CD8-positive, alpha-beta memory T cell (primary cell): ENCODE measurements at regions not wholly inside any gene's neighbourhood (a gene's known extent, or its start where the extent isn't known, plus 50 kb on each side); places are given as distances from the start of the nearest gene placed in this dataset.
"Not testable (repeated sequence)": the region's sequence is repeated elsewhere in the genome, so short reads cannot be mapped to it uniquely, and the experiment has no call there.

ENCODE experiments used
- CTCF ChIA-PET: fragments of 350-600 bp; sonication (Branson Sonifier 250); formaldehyde crosslinking; loops from one replicate; lab custom pipeline; 2021; ENCODE audit warnings: antibody characterized with exemption; lab: Charles Lee
- POLR2A ChIA-PET: fragments of 350-600 bp; sonication (Branson Sonifier 250); formaldehyde crosslinking; loops from one replicate; lab custom pipeline; 2021; ENCODE audit warnings: antibody characterized with exemption; lab: Charles Lee
- DNase-seq, 5 donors: peaks; one replicate each; pipeline versions ENCODE4 v3.0.0 to v3.0.0-alpha.2; 2020 to 2022; ENCODE audit warnings: mixed read lengths in 1 of 5
- H3K27ac ChIP-seq: one replicate; pipeline ENCODE4 v1.7.0; 2013; ENCODE audit warnings: low read depth, mild to moderate bottlenecking, low read length, moderate library complexity
- H3K27me3 ChIP-seq: 2 replicates; pipeline ENCODE4 v1.7.0; 2013; ENCODE audit warnings: low read length, mild to moderate bottlenecking; ENCODE audit not compliant: insufficient read depth, poor library complexity, severe bottlenecking
- H3K36me3 ChIP-seq: 2 replicates; pipeline ENCODE4 v1.7.0; 2013; ENCODE audit warnings: mild to moderate bottlenecking, low read length, moderate library complexity; ENCODE audit not compliant: insufficient read depth
- H3K4me1 ChIP-seq: 2 replicates; pipeline ENCODE4 v1.7.0; 2013; ENCODE audit warnings: mild to moderate bottlenecking, low read length, moderate library complexity; ENCODE audit not compliant: insufficient read depth
- H3K4me3 ChIP-seq: 2 replicates; pipeline ENCODE4 v1.7.0; 2013; ENCODE audit warnings: mild to moderate bottlenecking, low read length
- H3K9me3 ChIP-seq: 2 replicates; pipeline ENCODE4 v1.7.0; 2013; ENCODE audit warnings: mild to moderate bottlenecking, low read length
- H3K27ac Mint-ChIP-seq, 8 donors: one replicate each; pipeline ENCODE4 v1.8.0; 2020 to 2021; ENCODE audit warnings: mixed read lengths in 8 of 8, mild to moderate bottlenecking in 6 of 8, inconsistent platforms in 3 of 8, moderate library complexity in 3 of 8
- H3K27me3 Mint-ChIP-seq, 2 donors: one replicate each; pipeline ENCODE4 v1.8.0; 2020 to 2021; ENCODE audit warnings: mixed read lengths in 2 of 2, mild to moderate bottlenecking in 1 of 2, moderate library complexity in 1 of 2
- H3K36me3 Mint-ChIP-seq, 3 donors: one replicate each; pipeline ENCODE4 v1.8.0; 2020 to 2021; ENCODE audit warnings: mixed read lengths in 3 of 3, inconsistent platforms in 1 of 3, mild to moderate bottlenecking in 1 of 3
- H3K4me1 Mint-ChIP-seq, 3 donors: one replicate each; pipeline ENCODE4 v1.8.0; 2020 to 2021; ENCODE audit warnings: mixed read lengths in 3 of 3, inconsistent platforms in 1 of 3, mild to moderate bottlenecking in 1 of 3
- H3K4me3 Mint-ChIP-seq, 7 donors: one replicate each; pipeline ENCODE4 v1.8.0; 2020 to 2021; ENCODE audit warnings: mixed read lengths in 7 of 7, mild to moderate bottlenecking in 6 of 7, moderate library complexity in 4 of 7, inconsistent platforms in 2 of 7
- H3K9me3 Mint-ChIP-seq, 5 donors: one replicate each; pipeline ENCODE4 v1.8.0; 2020 to 2022; ENCODE audit warnings: mixed read lengths in 5 of 5, mild to moderate bottlenecking in 3 of 5, moderate library complexity in 2 of 5, inconsistent platforms in 1 of 5

DNA sequence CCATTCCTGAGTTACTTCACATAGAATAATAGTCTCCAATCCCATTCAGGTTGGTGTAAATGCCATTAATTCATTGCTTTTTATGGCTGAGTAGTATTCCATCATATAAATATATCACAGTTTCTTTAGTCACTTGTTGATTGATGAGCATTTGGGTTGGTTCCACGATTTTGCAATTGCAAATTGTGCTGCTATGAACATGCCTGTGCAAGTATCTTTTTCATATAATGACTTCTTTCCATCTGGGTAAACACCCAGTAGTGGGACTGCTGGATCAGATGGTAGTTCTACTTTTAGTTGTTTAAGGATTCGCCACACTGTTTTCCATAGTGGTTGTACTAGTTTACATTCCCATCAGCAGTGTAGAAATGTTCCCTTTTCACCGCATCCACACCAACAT is 107.0 kb downstream of the CDC7 start:
- H3K36me3 ChIP-seq, CTCF ChIA-PET, H3K27me3 ChIP-seq, H3K27ac Mint-ChIP-seq, POLR2A ChIA-PET, H3K4me3 ChIP-seq, H3K36me3 Mint-ChIP-seq, DNase-seq, H3K9me3 Mint-ChIP-seq, H3K27me3 Mint-ChIP-seq, H3K27ac ChIP-seq, H3K4me1 ChIP-seq, H3K4me1 Mint-ChIP-seq, H3K4me3 Mint-ChIP-seq, H3K9me3 ChIP-seq: not testable (repeated sequence)

DNA sequence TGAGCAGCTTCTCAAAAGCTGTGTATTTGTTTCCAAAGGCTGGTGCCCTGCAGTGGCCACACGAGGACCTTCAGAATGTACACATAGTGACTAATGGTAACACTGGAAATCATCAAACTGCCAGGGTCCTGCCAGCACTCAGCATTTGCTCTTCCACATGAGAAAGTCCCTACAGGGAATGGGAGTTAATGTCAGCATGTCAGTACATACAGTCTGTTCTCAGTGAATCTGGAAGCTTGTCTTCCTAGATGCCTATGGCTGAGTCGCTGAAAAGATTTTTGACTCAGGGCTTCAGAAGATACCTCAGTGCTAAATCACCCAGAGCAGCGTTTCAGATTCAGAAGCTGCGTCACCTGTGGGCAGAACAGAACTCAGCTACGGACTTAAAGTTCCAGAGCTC is 108.2 kb downstream of the CDC7 start:
- peaks cover 0 to 2% (median 2%) of the 10 kb centered on the region in 3 donors for H3K4me1 Mint-ChIP-seq
- no peaks in the 10 kb centered on the region for H3K9me3 Mint-ChIP-seq
- peak overlapping the region in 1 of 8 donors; percentile 62 for H3K27ac Mint-ChIP-seq
- no peak for DNase-seq
- H3K4me3 Mint-ChIP-seq = no peak overlapping the region
- H3K36me3 Mint-ChIP-seq = peaks cover 0 to 1% (median 0%) of the 10 kb centered on the region in 3 donors
- ChIA-PET CTCF (no interaction called here), POLR2A (no interaction called here)
- Histone ChIP-seq H3K27me3 (no peaks in the 10 kb centered on the region), H3K27ac (no peak overlapping the region), H3K4me1 (no peaks in the 10 kb centered on the region), H3K9me3 (no peaks in the 10 kb centered on the region), H3K4me3 (no peak overlapping the region), H3K36me3 (no peaks in the 10 kb centered on the region)
- H3K27me3 Mint-ChIP-seq = no peaks in the 10 kb centered on the region

DNA sequence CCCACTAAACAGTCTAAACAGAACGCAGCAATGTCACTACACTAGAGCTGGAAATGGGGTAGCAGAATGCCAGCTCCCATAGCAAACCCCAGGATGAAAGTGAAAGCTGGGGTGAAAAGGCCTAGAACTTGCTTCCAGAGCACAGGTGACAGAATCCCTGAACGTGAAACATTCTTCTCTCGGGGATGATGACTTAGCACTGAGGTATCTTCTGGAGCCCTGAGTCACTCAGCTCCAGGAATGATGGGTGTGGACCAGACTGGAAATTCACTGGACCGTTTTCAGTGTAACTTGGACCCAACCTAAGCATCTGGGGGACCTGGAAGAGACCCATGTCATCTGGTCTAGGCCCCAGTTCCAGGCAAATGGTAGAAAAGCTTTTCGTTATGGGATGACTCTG is 108.9 kb downstream of the CDC7 start:
- Mint-ChIP-seq H3K27me3 (no peaks in the 10 kb centered on the region), H3K4me3 (no peak overlapping the region), H3K27ac (no peak overlapping the region), H3K9me3 (no peaks in the 10 kb centered on the region), H3K4me1 (peaks cover 4 to 6% (median 6%) of the 10 kb centered on the region in 3 donors), H3K36me3 (peaks cover 0 to 1% (median 0%) of the 10 kb centered on the region in 3 donors)
- ChIA-PET CTCF (no interaction called here), POLR2A (no interaction called here)
- no peak for DNase-seq
- Histone ChIP-seq H3K4me1 (no peaks in the 10 kb centered on the region), H3K36me3 (no peaks in the 10 kb centered on the region), H3K4me3 (no peak overlapping the region), H3K27me3 (no peaks in the 10 kb centered on the region), H3K9me3 (no peaks in the 10 kb centered on the region), H3K27ac (no peak overlapping the region)

DNA sequence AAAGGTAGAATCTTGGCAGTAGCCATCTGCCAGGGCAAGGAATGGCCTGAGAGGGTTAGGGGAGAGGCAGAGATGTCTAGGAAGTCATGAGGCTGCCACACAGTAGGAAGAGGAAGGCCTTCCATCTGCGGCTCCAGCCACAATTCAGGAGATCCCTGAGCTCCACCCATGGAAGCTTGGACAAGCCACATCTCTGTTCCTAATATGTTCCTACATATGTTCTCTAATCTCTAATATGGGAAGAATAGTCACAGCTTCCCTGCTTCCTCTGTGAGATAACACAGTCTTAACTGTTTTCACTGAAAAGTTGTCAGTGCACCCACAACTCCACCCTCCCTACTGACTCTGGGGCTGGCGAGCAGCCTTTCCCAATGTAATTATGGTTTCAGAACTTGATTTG is 109.5 kb downstream of the CDC7 start:
- Mint-ChIP-seq H3K36me3 (peaks cover 0 to 1% (median 0%) of the 10 kb centered on the region in 3 donors), H3K27me3 (no peaks in the 10 kb centered on the region), H3K27ac (no peak overlapping the region), H3K9me3 (no peaks in the 10 kb centered on the region), H3K4me3 (no peak overlapping the region), H3K4me1 (peaks cover 8 to 11% (median 8%) of the 10 kb centered on the region in 3 donors)
- Histone ChIP-seq H3K27ac (no peak overlapping the region), H3K36me3 (no peaks in the 10 kb centered on the region), H3K9me3 (no peaks in the 10 kb centered on the region), H3K4me3 (no peak overlapping the region), H3K27me3 (no peaks in the 10 kb centered on the region), H3K4me1 (no peaks in the 10 kb centered on the region)
- DNase-seq = no peak
- ChIA-PET POLR2A (no interaction called here), CTCF (no interaction called here)

DNA sequence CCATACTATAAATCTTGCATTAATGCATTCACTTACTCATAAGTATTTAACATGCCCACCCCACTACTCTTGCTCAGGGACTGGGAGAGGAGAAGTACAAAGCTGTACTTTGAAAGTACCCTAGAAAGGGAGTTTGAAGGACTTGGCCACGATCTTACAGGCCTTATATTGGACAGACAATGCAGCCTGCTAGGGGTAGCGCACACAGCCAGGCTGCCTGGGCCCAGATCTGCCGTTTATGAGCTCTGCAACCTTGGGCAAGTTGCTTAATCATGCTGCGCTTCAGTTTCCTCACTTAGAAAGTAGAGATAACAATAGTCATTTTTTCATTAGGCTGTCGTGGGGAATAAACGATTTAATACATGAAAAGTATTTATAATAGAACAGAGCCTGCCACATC is 110.1 kb downstream of the CDC7 start:
- Histone ChIP-seq H3K27ac (no peak overlapping the region), H3K9me3 (no peaks in the 10 kb centered on the region), H3K27me3 (no peaks in the 10 kb centered on the region), H3K4me1 (no peaks in the 10 kb centered on the region), H3K36me3 (no peaks in the 10 kb centered on the region), H3K4me3 (no peak overlapping the region)
- Mint-ChIP-seq H3K9me3 (no peaks in the 10 kb centered on the region), H3K27ac (no peak overlapping the region), H3K27me3 (no peaks in the 10 kb centered on the region), H3K4me1 (peaks cover 8 to 15% (median 10%) of the 10 kb centered on the region in 3 donors), H3K4me3 (no peak overlapping the region), H3K36me3 (peaks cover 0 to 1% (median 0%) of the 10 kb centered on the region in 3 donors)
- ChIA-PET POLR2A (no interaction called here), CTCF (no interaction called here)
- DNase-seq = no peak

DNA sequence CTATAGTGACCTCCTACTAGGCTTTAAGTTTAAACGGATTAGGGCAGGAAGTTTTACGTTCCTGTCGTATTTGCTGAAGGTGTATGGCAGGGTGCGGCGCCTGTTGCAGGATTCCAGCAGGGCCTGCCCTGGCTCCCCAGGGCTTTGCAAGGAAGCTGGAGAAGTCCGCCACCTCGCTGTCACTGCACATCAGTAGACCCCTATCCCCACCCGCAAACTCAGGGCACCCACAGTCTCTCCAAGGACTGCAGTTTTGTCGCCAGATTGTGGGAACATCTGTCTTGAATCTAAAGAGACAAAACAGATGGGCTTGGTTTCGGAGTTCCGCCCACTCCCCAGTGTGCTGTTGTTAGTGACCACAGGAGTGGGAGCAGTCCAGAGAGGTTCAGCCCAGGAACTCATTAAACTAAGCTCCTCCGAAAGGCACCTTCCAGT is 110.8 kb downstream of the CDC7 start:
- Histone ChIP-seq H3K27me3 (no peaks in the 10 kb centered on the region), H3K4me1 (no peaks in the 10 kb centered on the region), H3K27ac (no peak overlapping the region), H3K4me3 (no peak overlapping the region), H3K9me3 (no peaks in the 10 kb centered on the region), H3K36me3 (no peaks in the 10 kb centered on the region)
- no peak for DNase-seq
- ChIA-PET POLR2A (no interaction called here), CTCF (no interaction called here)
- Mint-ChIP-seq H3K27me3 (no peaks in the 10 kb centered on the region), H3K4me3 (no peak overlapping the region), H3K27ac (no peak overlapping the region), H3K4me1 (peaks cover 8 to 15% (median 10%) of the 10 kb centered on the region in 3 donors), H3K36me3 (peaks cover 0 to 1% (median 0%) of the 10 kb centered on the region in 3 donors), H3K9me3 (no peaks in the 10 kb centered on the region)

DNA sequence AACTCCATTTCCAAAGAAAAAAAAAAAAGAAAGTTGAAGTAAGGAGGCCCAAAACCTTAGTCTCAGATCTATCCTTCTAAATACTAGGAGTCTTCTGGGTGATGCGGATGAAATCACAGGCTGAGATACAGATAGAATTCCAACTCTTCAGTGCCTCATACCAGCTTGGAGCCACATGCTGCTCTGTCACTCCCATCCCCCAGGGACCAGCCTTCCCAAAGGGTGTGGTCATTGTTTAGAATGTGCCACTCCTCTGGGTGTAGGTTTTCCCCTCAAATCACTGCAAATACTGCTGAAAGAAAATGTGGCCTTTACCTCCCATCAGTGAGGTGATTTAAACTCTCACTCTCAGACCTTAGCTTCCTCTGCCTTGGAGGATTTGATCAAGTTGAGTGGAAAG is 112.9 kb downstream of the CDC7 start:
- H3K27me3 ChIP-seq = no peaks in the 10 kb centered on the region
- H3K4me1 Mint-ChIP-seq = peaks cover 8 to 16% (median 11%) of the 10 kb centered on the region in 3 donors
- CTCF ChIA-PET = no interaction called here

DNA sequence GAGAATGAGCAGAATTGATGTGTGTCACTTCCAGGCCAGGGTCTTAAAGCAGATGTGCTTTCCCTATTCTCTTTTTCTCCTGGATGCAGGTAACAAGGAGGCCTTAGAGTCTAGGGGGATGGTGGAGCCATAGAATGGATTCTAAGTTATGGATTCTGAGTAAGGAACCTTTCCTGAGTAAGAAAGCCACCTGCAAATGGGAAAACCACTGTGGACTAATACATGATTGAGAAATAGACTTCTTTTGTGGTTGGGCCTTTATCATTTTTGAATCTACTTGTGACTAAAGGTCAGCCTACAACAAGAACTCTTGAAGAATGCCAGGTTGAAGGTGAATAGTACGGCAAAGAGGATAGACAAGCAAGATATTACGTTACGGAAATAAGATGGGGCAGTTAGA is 116.1 kb downstream of the CDC7 start:
- DNase-seq = no peak
- ChIA-PET POLR2A (no interaction called here), CTCF (no interaction called here)
- Histone ChIP-seq H3K4me3 (no peak overlapping the region), H3K27me3 (no peaks in the 10 kb centered on the region), H3K4me1 (no peaks in the 10 kb centered on the region), H3K9me3 (no peaks in the 10 kb centered on the region), H3K36me3 (no peaks in the 10 kb centered on the region), H3K27ac (no peak overlapping the region)
- Mint-ChIP-seq H3K4me1 (peaks cover 8 to 19% (median 11%) of the 10 kb centered on the region in 3 donors), H3K9me3 (no peaks in the 10 kb centered on the region), H3K36me3 (peaks cover 0 to 9% (median 1%) of the 10 kb centered on the region in 3 donors), H3K27ac (peak overlapping the region in 1 of 8 donors; percentile 34), H3K4me3 (no peak overlapping the region), H3K27me3 (peaks cover 0 to 5% of the 10 kb centered on the region in 2 donors)

More for the DNA sequence above, 112.9 kb downstream of the CDC7 start:
- H3K4me3 Mint-ChIP-seq = no peak overlapping the region
- no peaks in the 10 kb centered on the region for H3K9me3 Mint-ChIP-seq
- Histone ChIP-seq H3K4me1 (no peaks in the 10 kb centered on the region), H3K36me3 (no peaks in the 10 kb centered on the region), H3K27ac (no peak overlapping the region), H3K4me3 (no peak overlapping the region), H3K9me3 (no peaks in the 10 kb centered on the region)
- peaks cover 0 to 5% (median 1%) of the 10 kb centered on the region in 3 donors for H3K36me3 Mint-ChIP-seq
- no peak for DNase-seq
- POLR2A ChIA-PET = no interaction called here
- H3K27me3 Mint-ChIP-seq = peaks cover 0 to 1% of the 10 kb centered on the region in 2 donors
- no peak overlapping the region for H3K27ac Mint-ChIP-seq
